Stimulated activated CD4-positive, alpha-beta T cell treated with anti-CD3 and anti-CD28 coated beads, Interleukin-12 subunit alpha, Interleukin-12 subunit beta, amount 100 ng/mL, for 4 hours (primary cell): ENCODE measurements at regions not wholly inside any gene's neighbourhood (a gene's known extent, or its start where the extent isn't known, plus 50 kb on each side); places are given as distances from the start of the nearest gene placed in this dataset.
A peak's percentile ranks its signal among the peaks of the same experiment; 100 is the strongest.
"Not testable (repeated sequence)": the region's sequence is repeated elsewhere in the genome, so short reads cannot be mapped to it uniquely, and the experiment has no call there.

Experiments used
- DNase-seq: peaks from one replicate; pipeline ENCODE4 v3.0.0-alpha.2; 2020

DNA sequence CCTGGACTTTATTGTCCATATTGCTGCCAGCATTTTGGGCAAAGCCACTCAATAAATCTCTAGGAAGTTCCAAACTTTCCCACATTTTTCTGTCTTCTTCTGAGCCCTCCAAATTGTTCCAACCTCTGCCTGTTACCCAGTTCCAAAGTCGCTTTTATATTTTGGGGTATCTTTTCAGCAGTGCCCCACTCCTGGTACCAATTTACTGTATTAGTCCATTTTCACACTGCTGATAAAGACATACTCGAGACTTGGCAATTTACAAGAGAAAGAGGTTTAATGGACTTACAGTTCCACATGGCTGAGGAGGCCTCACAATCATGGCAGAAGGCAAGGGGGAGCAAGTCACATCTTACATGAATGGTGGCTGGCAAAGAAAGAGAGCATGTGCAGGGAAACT is 53.4 kb downstream of the AHSP start:
- not testable (repeated sequence) for DNase-seq

DNA sequence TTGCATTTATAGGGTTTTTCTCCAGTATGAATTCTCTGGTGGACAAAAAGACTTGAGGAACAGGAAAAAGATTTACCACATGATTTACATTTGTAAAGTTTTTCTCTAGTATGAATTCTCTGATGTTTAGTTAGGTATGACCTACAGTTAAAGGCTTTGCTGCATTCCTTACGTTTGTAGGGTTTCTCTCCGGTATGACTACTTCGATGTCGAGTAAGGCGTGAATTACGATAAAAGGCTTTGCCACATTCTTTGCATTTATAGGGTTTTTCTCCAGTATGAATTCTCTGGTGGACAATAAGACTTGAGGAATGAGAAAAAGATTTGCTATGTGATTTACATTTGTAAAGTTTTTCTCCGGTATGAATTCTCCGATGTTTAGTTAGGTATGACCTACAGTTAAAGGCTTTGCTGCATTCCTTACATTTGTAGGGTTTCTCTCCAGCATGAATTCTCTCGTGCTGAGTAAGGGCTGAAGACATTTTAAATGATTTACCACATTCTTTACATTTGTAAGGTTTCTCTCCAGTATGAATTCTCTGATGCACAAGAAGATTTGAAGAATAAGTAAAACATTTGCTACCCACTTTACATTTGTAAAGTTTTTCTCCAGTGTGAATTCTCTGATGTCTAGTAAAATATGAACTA is 74.2 kb downstream of the AHSP start:
- not testable (repeated sequence) for DNase-seq

DNA sequence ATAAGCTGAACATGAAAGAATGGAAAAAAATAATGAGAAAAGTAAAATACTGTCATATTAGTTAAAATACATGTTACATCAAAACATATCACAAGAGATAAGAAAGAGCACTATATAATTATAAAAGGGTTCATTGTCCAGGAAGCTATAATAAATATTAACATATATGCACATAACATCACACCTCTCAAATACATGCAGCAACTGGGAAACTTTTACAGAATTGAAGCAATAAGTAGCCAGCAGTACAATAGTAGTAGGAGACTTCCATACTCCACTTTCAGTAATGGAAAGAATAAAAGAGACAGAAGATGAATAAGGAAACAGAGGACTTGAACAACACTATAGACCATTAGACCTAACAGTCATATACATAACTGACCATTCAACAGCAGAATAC is 90.4 kb downstream of the AHSP start:
- no peak for DNase-seq

DNA sequence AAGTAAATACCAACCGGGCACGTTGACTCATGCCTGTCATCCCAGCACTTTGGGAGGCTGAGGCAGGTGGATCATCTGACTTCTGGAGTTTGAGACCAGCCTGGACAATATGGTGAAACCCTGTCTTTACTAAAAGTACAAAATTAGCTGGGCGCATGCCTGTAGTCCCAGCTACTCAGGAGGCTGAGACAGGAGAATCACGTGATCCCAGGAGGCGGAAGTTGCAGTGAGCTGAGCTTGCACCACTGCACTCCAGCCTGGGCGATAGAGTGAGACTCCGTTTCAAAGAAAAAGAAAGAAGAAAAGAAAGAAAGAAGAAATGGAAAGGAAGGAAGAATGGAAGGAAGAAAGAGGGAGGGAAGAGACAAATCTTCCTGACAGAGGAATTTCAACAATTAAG is 108.7 kb downstream of the AHSP start:
- DNase-seq = no peak

DNA sequence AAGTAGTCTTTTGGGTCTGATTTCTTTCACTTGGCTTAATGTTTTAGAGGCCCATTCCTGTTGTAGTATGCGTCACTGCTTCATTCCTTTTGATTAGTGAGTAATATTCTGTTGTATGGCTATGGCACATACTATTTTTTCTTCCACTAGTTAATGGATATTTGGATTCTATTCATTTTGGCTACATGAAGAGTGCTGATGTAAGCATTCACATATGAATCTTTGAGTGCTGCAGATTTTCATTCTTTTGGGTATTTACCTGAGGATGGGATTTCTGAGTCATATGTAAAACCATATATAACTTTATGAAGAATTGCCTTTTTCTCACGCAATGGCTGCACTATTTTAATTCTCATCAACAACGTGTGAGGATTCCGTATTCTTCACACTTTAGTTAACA is 113.6 kb downstream of the AHSP start:
- no peak for DNase-seq

DNA sequence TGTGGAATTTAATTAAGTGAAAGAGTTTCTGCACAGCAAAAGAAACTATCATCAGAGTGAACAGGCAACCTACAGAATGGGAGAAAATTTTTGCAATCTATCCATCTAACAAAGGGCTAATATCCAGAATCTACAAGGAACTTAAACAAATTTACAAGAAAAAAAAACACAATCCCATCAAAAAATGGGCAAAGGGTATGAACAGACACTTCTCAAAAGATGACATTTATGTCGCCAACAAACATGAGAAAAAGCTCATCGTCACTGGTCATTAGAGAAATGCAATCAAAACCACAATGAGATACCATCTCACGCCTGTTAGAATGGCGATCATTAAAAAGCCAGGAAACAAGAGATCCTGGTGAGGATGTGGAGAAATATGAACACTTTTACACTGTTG is 128.0 kb downstream of the AHSP start:
- not testable (repeated sequence) for DNase-seq

DNA sequence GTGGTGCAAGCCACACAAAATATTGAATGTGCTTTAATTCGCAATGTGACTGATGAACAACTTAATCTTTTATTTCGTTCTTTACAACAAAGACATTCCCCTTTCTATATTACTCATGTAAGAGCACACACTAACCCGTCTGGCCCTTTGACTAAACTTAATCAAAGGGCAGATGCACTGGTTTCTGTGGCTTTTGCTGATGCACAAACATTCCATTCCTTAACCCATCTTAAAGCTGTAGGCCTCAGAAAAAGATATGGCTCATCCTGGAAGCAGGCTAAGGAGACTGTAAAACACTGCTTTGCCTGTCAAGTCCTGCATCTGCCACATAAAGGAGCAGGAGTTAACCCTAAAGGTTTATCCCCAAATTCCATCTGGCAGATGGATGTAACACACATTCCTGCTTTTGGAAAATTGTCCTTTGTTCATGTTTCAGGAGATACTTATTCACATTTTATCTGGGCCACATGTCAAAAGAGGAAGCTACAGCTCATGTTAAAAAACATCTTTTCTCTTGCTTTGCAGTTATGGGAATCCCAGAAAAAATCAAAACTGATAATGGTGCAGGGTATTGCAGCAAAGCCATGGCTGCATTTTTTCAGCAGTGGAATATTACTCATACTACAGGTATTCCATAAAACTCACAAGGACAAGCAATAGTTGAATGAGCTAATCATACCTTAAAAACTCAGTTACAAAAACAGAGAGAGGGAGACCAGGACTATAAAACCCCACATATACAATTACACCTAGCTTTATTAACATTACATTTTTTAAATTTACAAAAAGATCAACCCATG is 137.2 kb downstream of the AHSP start:
- DNase-seq = no peak

DNA sequence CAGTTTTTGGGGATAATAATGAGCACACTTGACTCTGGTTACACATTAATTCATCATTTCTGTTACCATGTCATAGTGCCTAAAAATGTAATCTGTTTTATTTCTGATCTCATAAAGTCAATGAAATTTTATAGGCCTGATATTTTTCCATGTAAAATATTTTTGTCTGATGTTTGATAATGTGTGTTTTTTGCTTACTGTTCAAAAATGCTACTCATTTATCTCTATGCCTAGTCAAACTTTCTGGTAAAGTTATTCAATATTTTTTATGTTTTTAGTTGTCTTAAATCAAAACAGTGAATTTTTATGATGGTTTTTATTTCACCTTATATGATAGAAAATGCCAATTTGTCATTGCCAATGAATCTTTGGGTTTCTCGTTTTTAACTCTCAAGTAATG is 147.0 kb downstream of the AHSP start:
- no peak for DNase-seq

DNA sequence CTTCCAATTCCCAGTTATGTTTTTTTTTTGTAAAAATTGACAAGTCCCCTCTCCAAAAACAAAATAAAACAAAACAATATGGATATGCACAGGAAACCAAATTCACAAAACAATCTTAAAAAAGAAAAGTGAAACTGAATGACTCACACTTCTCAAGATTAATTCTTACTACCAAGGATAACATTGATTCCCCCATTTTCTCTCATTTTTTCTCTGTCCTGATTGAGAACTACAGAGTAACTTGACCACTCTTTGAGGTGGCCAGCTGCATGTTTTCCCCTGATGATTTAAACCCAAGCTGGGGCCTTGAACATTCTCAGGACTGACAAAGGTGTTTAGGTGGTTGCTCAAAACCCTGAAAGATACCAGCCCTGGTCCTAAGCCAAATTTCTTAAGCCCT is 149.0 kb downstream of the AHSP start:
- DNase-seq = no peak

DNA sequence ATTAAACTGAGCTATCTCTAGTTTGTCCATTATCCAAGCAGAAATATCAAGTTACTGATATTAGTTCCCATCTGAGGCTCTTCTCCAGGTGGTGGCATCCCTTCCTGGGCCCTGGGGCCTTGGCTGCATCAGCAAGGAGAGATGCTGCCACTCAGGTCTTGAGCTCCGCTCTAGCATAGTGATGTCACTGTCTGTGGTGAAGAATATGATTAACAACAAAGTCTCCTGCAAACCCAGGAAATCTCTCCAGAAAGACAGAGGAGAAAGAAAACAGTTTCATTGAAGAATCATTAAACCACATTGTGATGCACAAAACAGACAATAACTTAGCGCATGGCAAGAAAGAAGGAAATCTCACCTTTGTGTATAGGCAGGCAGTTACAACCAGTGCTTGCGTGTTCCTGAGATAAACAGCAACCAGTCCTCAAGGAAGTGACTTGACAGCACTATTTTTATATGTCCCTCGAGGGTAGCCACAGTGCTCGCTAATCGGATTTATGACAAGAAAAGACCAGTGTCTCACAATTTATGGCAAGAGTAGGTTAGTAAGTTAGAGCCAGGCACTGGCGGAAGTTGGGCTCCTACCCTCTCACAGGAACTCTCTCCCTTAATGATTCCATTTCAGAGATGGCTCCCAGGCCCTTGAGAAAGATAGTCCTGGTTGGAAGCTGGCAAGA is 151.1 kb downstream of the AHSP start:
- DNase-seq = no peak

DNA sequence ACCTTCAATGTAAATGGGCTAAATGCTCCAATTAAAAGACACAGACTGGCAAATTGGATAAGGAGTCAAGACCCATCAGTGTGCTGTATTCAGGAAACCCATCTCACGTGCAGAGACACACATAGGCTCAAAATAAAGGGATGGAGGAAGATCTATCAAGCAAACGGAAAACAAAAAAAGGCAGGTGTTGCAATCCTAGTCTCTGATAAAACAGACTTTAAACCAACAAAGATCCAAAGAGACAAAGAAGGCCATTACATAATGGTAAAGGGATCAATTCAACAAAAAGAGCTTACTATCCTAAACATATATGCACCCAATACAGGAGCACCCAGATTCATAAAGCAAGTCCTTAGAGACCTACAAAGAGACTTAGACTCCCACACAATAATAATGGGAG is 161.6 kb downstream of the AHSP start:
- DNase-seq = not testable (repeated sequence)

DNA sequence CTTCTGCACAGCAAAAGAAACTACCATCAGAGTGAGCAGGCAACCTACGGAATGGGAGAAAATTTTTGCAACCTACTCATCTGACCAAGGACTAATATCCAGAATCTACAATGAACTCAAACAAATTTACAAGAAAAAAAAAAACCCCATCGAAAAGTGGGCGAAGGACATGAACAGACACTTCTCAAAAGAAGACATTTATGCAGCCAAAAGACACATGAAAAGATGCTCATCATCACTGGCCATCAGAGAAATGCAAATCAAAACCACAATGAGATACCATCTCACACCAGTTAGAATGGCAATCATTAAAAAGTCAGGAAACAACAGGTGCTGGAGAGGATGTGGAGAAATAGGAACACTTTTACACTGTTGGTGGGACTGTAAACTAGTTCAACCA is 164.6 kb downstream of the AHSP start:
- DNase-seq = not testable (repeated sequence)

DNA sequence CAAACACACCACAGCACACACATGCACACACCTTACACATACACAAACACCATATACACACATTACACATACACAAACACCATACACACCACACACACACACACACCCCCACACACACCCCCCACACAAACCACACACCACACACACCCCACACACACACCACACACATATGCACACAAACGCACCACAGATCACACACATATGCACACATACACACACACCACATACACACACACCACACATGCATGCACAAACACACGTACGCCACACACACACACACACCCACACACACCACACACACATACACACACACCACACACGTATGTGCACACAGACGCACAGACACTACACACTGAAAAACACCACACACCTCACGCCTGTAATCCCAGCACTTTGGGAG is 166.0 kb downstream of the AHSP start:
- no peak for DNase-seq

DNA sequence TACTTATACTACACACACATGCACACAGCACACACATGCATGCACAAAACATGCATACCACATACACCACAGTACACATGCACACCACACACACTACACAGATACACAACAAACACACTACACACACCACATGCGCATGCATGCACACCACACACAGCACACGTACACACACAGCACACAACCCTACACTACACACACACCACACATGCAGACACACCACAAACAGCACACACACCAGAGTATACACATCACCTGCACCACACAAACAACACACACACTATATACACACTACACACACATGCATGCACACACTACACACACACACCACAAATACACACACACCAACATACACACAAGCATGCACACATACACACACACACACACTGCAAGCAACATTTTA is 166.8 kb downstream of the AHSP start:
- no peak for DNase-seq

DNA sequence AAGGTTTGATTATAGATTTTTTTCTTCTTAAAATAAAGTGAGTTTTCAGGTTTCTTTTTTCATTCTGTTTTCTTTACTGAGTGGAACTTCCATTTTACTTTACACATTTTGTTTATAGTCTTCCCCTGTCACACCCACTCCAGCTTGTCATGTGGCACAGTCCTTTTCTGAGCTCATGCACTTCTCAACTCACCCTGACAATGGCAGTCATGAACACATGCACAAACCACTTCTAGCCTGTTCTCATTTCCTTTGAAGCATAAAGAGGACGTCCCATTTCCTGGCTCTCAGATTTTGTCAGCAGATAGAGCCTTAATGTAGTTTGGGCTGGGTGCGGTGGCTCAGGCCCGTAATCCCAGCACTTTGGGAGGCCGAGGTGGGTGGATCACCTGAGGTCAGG is 168.0 kb downstream of the AHSP start:
- no peak for DNase-seq

DNA sequence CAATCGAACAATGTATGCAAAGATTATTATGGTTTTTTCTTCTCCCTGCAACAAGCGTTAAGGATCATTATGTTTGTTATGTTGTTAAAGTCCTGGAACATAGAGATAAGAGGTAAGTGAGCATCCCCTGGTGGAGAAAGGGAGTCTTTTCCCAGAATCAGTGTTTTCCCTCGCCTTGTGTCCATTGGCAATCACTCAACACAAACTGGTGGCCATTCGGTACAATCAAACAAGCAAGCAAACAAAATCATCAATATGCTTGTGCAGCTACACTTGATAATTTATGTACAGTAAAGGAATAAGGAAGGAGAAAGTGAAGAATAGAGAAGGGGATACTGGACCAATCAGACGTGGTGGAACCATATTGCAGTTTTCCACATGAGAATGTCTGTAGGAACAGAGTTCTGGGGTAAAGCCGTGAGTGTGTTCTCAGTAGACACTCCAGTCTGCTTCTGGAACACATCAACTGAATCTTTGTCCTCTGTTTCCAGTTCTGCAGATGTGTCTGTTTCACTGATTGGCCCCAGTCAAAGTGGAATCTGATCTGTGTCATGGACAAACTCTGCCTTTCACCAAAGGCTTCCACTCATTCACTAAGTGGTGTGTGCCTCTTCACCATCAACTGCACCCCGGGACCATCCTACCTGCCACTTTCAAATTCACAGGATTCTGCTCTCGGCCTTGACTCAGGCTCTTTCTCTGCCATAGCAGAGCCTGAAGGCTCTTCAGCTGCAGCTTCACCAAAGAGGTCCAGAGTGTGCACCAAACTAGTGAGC is 169.5 kb downstream of the AHSP start:
- DNase-seq = no peak

DNA sequence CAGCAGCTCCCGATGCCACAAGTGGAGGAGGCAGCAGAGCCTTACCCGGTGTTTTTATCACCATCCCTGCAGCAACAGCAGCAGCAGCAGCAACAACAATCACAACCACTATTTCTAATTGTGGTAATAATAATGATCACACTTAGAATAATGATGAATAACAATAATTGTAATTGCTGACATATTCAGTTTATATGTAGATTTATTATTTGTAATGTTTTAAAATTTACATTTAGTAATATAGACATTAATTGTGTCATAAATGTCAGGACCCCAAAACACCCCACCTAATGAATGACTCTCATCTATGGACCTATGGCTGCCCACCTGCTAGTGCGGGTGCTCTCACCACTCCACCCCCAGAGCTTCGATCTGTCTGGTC is 170.0 kb downstream of the AHSP start:
- DNase-seq = no peak

DNA sequence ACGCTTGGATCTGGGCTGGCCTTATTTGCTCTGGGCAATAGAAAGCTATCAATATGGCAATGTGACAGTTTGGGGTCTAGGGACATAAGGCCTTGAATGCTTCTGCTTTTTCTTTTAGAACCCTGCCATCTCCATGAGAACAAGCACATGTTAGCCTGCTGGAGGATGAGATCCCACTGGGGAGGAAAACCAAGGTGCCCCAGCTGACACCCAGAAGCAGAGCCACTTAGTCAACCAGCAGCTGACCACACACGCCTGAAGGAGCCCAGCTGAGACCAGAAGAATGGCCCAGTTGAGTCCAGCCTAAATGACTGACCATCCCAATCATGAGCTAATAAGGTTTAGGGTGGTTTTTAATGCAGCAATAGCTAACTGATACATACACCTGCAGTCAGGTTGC is 171.2 kb downstream of the AHSP start:
- no peak for DNase-seq

DNA sequence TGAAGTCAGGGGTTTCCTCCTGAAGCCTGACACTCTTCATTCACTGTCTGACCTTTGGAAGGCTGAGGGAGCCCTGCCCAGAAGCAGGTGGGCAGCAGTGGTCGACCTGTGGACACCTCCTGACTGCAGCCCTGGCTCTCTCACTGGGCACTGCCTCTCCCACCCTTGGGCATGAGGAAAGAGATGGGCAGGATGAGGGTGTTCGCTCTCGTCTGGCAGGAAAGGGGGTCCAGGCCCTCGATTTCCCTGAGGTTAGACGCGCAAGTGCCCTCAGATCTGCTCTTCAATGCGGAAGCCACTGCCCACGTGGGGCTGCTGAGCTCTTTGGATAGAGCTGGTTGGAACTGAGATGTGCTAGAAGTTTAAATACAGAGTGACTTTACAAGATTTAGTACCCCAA is 171.9 kb downstream of the AHSP start:
- DNase-seq = no peak

DNA sequence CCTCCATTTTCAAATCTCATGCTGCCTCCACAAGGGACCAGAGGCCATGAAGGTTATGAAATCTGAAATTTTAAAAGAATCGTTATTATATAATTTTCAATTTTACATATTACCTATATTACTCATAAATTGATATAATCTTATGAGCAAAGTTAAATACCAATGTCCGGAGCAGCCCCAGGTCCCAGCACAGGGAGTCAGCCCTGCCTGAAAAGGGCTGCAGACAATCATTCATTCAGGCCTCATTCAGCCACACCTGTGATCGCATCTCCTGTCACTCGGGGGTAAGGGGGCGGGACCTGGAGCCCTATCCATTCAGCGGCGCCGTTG is 172.5 kb downstream of the AHSP start:
- no peak for DNase-seq

DNA sequence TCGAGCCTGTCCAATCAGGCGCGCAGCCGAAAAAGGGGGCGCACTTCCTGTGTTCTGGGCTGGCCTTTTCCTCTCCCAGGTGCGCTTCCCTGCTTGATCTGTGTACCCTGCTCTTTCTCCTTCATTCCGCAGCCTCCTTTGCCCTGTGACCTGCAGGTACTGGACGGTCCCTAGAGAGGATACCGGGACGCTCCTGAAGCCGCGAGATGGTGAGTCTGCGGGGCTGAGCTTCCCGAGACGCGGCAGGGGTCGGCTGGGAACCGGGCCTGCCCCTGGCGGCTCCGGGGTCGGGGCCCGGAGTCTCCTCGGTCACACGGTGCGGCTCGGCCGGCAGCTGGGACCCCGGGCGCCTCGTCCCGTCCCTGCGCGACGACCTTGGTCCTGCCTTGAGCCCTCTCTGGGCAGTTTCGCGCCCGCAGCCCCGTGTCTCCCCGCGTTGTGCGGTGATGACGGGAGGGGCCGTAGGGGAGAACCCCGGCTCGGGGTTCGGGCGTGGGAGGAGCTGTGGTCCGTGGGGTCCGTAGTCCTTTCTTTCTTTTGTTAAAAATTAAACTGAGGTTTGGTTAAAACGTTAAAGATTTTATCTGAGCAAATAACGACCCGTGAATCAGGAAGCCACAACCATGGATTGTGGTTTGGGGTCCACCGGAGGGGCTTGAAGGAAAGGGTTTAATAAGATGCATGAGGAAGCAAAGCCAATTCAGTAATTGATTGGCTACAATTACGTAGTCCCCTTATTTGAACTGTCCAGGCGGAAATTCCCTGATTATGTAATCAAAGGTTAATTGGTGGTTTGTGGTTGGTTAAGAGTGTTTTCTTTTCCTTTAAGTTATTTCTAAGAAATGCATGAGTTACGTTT is 172.8 kb upstream of the ZNF267 start:
- peak; percentile 87 for DNase-seq

DNA sequence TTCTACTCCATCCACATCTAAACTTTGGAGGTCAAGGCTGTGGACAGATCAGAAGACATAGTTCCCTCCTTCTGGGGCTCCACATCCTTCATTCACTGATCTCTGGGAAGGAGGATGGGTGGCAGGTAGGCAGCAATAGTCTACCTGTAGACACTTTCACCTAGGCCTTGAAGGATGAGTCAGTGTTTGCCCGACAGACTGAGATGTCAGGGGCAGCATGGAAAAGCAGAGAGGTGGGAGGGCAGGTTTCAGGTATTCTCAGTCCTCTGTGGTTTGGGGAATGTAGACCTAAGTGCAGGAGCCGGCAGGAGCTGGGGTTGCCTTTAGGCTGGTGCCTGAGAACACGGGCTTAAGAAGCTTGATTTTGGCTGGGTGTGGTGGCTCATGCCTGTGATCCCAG is 171.9 kb upstream of the ZNF267 start:
- no peak for DNase-seq

DNA sequence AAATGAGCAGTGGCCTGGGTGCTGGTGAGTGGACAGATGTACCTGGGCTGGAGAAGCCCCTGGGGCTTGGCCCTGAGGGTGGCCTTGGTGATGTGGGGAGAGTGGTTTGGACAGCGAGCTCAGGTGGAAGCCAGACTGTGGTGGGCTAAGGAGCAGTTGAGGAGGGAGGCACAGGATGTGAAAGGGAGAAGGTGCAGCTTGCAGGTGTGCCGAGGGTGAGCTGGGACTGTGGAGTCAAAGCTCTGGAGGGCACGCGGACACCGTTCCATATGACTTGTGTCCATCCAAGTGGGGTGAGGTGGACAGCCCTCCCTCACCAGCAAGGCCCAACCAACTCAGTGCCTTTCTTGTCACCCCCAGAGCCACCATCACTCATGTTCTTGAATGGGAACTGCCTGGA is 170.8 kb upstream of the ZNF267 start:
- no peak for DNase-seq
